ENCODE measurements at regions not wholly inside any gene's neighbourhood (a gene's known extent, or its start where the extent isn't known, plus 50 kb on each side); places are given as distances from the start of the nearest gene placed in this dataset.

DNA sequence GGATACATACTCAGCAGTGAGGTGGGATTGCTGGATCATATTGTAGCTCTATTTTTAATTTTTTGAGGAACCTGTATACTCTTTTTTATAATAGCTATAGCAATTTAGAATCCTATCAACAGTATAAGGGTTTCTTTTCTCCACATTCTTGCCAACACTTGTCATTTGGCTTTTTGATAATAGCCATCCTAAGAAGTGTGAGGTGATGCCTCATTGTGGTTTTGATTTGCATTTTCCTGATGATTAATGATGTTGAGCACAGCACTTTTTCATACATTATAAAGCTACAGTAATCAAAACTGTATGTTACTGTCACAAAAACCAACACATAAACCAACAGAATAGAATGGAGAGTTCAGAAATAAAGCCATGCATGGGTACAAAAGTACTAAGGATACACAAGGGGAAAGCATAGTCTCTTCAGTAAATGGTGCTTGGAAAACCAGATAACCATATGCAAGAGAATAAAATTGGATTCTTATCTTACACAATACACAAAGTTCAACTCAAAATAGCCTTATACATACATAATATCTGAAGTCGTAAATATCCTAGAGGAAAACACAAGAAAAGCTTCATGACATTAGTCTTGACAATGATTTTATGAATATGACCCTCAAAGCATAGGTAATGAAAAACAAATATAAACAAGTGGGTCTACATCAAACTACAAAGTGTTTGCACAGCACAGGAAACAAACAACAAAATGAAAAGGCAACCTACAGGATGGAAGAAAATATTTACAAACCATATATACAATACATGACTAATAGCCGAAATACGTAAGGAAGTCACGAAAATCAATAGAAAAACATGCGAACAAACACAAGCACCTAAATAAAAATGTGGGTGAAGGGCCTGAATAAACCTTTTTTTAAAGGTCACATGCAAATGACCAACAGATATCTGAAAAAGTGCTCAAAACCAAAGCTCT, 287.8 kb upstream of the DAB2 start:
- Histone ChIP-seq H3K27ac (ENCODE audit: low read depth in 2 of 2, low read length in 1 of 2) (no peak overlapping the region), H3K27me3 (ENCODE audit: control insufficient read depth in 1 of 2, insufficient read depth in 2 of 2, low read length in 2 of 2) (no peaks in the 10 kb centered on the region), H3K4me3 (ENCODE audit: low read depth in 1 of 2, low read length in 2 of 2) (no peak overlapping the region), H3K9me3 (ENCODE audit: control insufficient read depth in 2 of 2, insufficient read depth in 1 of 2, low read depth in 1 of 2, low read length in 1 of 2) (no peaks in the 10 kb centered on the region), H3K4me1 (ENCODE audit: control insufficient read depth in 2 of 2, insufficient read depth in 2 of 2, low read length in 1 of 2) (no peaks in the 10 kb centered on the region), H3K36me3 (ENCODE audit: control insufficient read depth in 2 of 2, insufficient read depth in 2 of 2, low read length in 1 of 2) (no peaks in the 10 kb centered on the region)
- 88 to 92% methylated on average over 5 of the region's 5 CpGs for WGBS, 2 donors

DNA sequence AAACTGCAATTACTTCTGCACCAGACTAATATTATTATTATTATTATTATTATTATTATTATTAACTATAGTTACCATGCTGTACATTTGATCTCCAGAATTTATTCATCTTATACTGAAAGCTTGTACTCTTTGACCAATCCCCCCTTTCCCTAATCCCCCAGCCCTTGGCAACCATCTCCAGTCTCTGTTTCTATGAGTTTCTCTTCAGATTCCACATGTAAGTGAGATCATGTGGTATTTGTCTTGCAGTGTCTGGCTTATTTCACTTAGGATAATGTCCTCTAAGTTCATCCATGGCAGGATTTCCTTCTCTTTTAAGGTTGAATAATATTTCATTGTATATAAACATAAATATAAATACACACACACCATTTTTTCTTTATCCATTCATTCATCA, 287.0 kb upstream of the DAB2 start:
- no peaks in the 10 kb centered on the region for H3K27me3 ChIP-seq (ENCODE audit: control insufficient read depth in 1 of 2, insufficient read depth in 2 of 2, low read length in 2 of 2)
- H3K9me3 ChIP-seq (ENCODE audit: control insufficient read depth in 2 of 2, insufficient read depth in 1 of 2, low read depth in 1 of 2, low read length in 1 of 2) = no peaks in the 10 kb centered on the region
- no peak overlapping the region for H3K27ac ChIP-seq (ENCODE audit: low read depth in 2 of 2, low read length in 1 of 2)
- no peaks in the 10 kb centered on the region for H3K36me3 ChIP-seq (ENCODE audit: control insufficient read depth in 2 of 2, insufficient read depth in 2 of 2, low read length in 1 of 2)
- H3K4me1 ChIP-seq (ENCODE audit: control insufficient read depth in 2 of 2, insufficient read depth in 2 of 2, low read length in 1 of 2) = no peaks in the 10 kb centered on the region
- H3K4me3 ChIP-seq (ENCODE audit: low read depth in 1 of 2, low read length in 2 of 2) = no peak overlapping the region

- Histone ChIP-seq H3K9me3 (ENCODE audit: control insufficient read depth in 2 of 2, insufficient read depth in 1 of 2, low read depth in 1 of 2, low read length in 1 of 2) (no peaks in the 10 kb centered on the region), H3K4me1 (ENCODE audit: control insufficient read depth in 2 of 2, insufficient read depth in 2 of 2, low read length in 1 of 2) (no peaks in the 10 kb centered on the region), H3K27me3 (ENCODE audit: control insufficient read depth in 1 of 2, insufficient read depth in 2 of 2, low read length in 2 of 2) (no peaks in the 10 kb centered on the region), H3K36me3 (ENCODE audit: control insufficient read depth in 2 of 2, insufficient read depth in 2 of 2, low read length in 1 of 2) (no peaks in the 10 kb centered on the region), H3K4me3 (ENCODE audit: low read depth in 1 of 2, low read length in 2 of 2) (no peak overlapping the region), H3K27ac (ENCODE audit: low read depth in 2 of 2, low read length in 1 of 2) (no peak overlapping the region)
- WGBS, 2 donors = 77 to 84% methylated on average over 4 of the region's 4 CpGs
Observed at GRCh38 chr5:39709032-39709431, 284.3 kb upstream of the DAB2 start.

GRCh38 chr5:39702928-39703327, 278.1 kb upstream of the DAB2 start:
- WGBS, 2 donors = 80 to 81% methylated on average over 3 of the region's 3 CpGs
- no peak overlapping the region for H3K4me3 ChIP-seq (ENCODE audit: low read depth in 1 of 2, low read length in 2 of 2)
- H3K4me1 ChIP-seq (ENCODE audit: control insufficient read depth in 2 of 2, insufficient read depth in 2 of 2, low read length in 1 of 2) = no peaks in the 10 kb centered on the region
- H3K27me3 ChIP-seq (ENCODE audit: control insufficient read depth in 1 of 2, insufficient read depth in 2 of 2, low read length in 2 of 2) = no peaks in the 10 kb centered on the region
- no peaks in the 10 kb centered on the region for H3K9me3 ChIP-seq (ENCODE audit: control insufficient read depth in 2 of 2, insufficient read depth in 1 of 2, low read depth in 1 of 2, low read length in 1 of 2)
- H3K27ac ChIP-seq (ENCODE audit: low read depth in 2 of 2, low read length in 1 of 2) = no peak overlapping the region
- H3K36me3 ChIP-seq (ENCODE audit: control insufficient read depth in 2 of 2, insufficient read depth in 2 of 2, low read length in 1 of 2) = no peaks in the 10 kb centered on the region

DNA sequence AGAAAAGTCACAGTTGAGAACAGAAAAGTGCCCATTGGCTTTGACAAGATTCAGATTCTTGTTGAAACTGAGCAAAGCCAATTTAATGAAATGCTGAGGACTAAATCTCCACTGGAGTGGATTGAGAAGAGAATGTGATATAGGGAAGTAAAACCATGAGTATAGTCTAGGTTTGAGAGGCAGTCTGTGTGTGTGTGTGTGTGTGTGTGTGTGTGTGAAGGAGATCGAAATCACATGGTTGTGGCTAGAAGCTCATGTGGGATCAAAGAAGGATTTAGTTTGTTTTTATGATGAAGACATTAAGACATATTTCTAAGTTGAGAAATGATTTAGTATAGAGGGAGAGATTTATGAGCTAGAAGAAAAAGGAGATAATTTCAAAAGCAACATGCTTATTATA, 275.7 kb upstream of the DAB2 start:
- H3K4me3 ChIP-seq (ENCODE audit: low read depth in 1 of 2, low read length in 2 of 2) = no peak overlapping the region
- H3K27ac ChIP-seq (ENCODE audit: low read depth in 2 of 2, low read length in 1 of 2) = no peak overlapping the region
- no peaks in the 10 kb centered on the region for H3K9me3 ChIP-seq (ENCODE audit: control insufficient read depth in 2 of 2, insufficient read depth in 1 of 2, low read depth in 1 of 2, low read length in 1 of 2)
- no peaks in the 10 kb centered on the region for H3K27me3 ChIP-seq (ENCODE audit: control insufficient read depth in 1 of 2, insufficient read depth in 2 of 2, low read length in 2 of 2)
- H3K4me1 ChIP-seq (ENCODE audit: control insufficient read depth in 2 of 2, insufficient read depth in 2 of 2, low read length in 1 of 2) = no peaks in the 10 kb centered on the region
- 20 to 65% methylated on average over 1 of the region's 1 CpG for WGBS, 2 donors
- H3K36me3 ChIP-seq (ENCODE audit: control insufficient read depth in 2 of 2, insufficient read depth in 2 of 2, low read length in 1 of 2) = no peaks in the 10 kb centered on the region

DNA sequence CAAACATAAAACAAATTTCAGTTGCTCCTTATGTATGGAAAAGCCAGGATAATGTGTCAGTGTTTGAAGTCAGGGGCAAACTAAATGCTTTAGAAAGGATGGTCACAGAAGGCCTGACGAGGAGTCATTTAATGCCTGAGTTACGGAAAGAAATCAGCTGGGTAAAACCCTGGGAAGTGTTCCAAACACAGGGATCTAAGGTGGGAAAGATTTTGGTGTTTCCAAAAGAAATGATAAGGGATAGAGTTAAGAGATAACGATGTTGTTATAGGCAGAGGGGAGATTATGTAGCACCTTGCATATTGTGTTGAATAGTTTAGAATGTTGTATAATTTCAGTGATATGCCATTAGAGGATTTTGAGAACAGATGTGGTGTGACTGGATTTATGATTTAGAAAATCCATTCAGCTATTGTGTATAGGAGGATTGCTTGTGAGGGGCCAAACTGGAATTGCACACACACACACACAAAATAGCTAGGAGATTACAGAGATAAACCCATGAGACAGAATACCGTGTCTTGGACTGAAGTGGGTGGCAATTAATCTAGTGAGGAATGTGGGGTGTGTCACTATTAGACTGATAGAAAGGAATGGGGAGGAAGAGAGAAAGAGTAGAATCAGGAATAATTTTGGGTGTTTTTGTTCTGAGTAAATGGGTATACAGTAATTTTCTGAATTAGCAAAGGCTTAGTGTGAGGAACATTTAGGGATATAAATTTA, 274.2 kb upstream of the DAB2 start:
- 64 to 73% methylated on average over 4 of the region's 4 CpGs for WGBS, 2 donors
- no peaks in the 10 kb centered on the region for H3K4me1 ChIP-seq (ENCODE audit: control insufficient read depth in 2 of 2, insufficient read depth in 2 of 2, low read length in 1 of 2)
- H3K27me3 ChIP-seq (ENCODE audit: control insufficient read depth in 1 of 2, insufficient read depth in 2 of 2, low read length in 2 of 2) = no peaks in the 10 kb centered on the region

GRCh38 chr5:39697881-39698280, 273.1 kb upstream of the DAB2 start:
- Histone ChIP-seq H3K27ac (ENCODE audit: low read depth in 2 of 2, low read length in 1 of 2) (no peak overlapping the region), H3K36me3 (ENCODE audit: control insufficient read depth in 2 of 2, insufficient read depth in 2 of 2, low read length in 1 of 2) (no peaks in the 10 kb centered on the region), H3K4me1 (ENCODE audit: control insufficient read depth in 2 of 2, insufficient read depth in 2 of 2, low read length in 1 of 2) (no peaks in the 10 kb centered on the region), H3K4me3 (ENCODE audit: low read depth in 1 of 2, low read length in 2 of 2) (no peak overlapping the region), H3K27me3 (ENCODE audit: control insufficient read depth in 1 of 2, insufficient read depth in 2 of 2, low read length in 2 of 2) (no peaks in the 10 kb centered on the region), H3K9me3 (ENCODE audit: control insufficient read depth in 2 of 2, insufficient read depth in 1 of 2, low read depth in 1 of 2, low read length in 1 of 2) (no peaks in the 10 kb centered on the region)

More for the DNA sequence above, 274.2 kb upstream of the DAB2 start:
- Histone ChIP-seq H3K4me3 (ENCODE audit: low read depth in 1 of 2, low read length in 2 of 2) (no peak overlapping the region), H3K9me3 (ENCODE audit: control insufficient read depth in 2 of 2, insufficient read depth in 1 of 2, low read depth in 1 of 2, low read length in 1 of 2) (no peaks in the 10 kb centered on the region), H3K27ac (ENCODE audit: low read depth in 2 of 2, low read length in 1 of 2) (no peak overlapping the region), H3K36me3 (ENCODE audit: control insufficient read depth in 2 of 2, insufficient read depth in 2 of 2, low read length in 1 of 2) (no peaks in the 10 kb centered on the region)

DNA sequence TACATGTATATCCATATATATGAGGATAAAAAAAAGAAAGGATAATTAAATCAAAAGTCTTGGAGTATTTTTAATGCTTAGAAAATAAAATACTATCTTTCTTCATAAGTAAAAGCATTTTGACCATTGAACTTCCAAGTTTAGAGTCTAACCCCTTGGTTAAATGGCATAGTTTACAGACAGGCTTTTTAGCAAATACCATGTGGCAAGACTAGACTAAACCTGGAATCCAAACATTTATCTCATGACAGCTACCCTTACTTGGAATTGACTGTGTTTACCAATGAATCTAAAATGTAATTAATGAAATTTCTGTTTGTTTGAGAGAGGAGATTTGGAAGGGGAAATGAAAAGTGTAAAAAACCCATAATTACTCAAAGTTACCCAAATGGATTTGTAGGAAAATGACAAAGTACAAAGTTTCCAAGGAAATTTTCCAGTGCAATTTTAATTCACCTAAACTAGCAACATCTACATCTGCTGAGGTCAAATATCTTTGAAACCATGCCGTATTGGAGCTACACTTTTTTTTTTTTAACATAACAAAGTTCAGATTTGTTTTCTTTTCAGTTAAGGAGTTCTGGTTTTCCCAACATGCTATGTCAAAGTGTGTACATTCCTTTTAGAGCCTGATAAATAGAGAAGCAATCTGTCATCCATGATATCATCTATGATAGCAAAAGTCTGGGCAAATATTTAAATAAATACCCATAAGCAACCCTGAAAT, 272.1 kb upstream of the DAB2 start:
- Histone ChIP-seq H3K4me1 (ENCODE audit: control insufficient read depth in 2 of 2, insufficient read depth in 2 of 2, low read length in 1 of 2) (no peaks in the 10 kb centered on the region), H3K27ac (ENCODE audit: low read depth in 2 of 2, low read length in 1 of 2) (no peak overlapping the region), H3K36me3 (ENCODE audit: control insufficient read depth in 2 of 2, insufficient read depth in 2 of 2, low read length in 1 of 2) (no peaks in the 10 kb centered on the region), H3K27me3 (ENCODE audit: control insufficient read depth in 1 of 2, insufficient read depth in 2 of 2, low read length in 2 of 2) (no peaks in the 10 kb centered on the region), H3K4me3 (ENCODE audit: low read depth in 1 of 2, low read length in 2 of 2) (no peak overlapping the region), H3K9me3 (ENCODE audit: control insufficient read depth in 2 of 2, insufficient read depth in 1 of 2, low read depth in 1 of 2, low read length in 1 of 2) (no peaks in the 10 kb centered on the region)
- WGBS, 2 donors = 33 to 39% methylated on average over 1 of the region's 1 CpG

GRCh38 chr5:39691993-39692392, 267.2 kb upstream of the DAB2 start:
- peaks cover 0 to 2% of the 10 kb centered on the region in 2 donors for H3K9me3 ChIP-seq (ENCODE audit: control insufficient read depth in 2 of 2, insufficient read depth in 1 of 2, low read depth in 1 of 2, low read length in 1 of 2)
- H3K27ac ChIP-seq (ENCODE audit: low read depth in 2 of 2, low read length in 1 of 2) = no peak overlapping the region
- H3K4me1 ChIP-seq (ENCODE audit: control insufficient read depth in 2 of 2, insufficient read depth in 2 of 2, low read length in 1 of 2) = no peaks in the 10 kb centered on the region
- H3K27me3 ChIP-seq (ENCODE audit: control insufficient read depth in 1 of 2, insufficient read depth in 2 of 2, low read length in 2 of 2) = no peaks in the 10 kb centered on the region
- WGBS, 2 donors = 72 to 73% methylated on average over 2 of the region's 2 CpGs
- no peaks in the 10 kb centered on the region for H3K36me3 ChIP-seq (ENCODE audit: control insufficient read depth in 2 of 2, insufficient read depth in 2 of 2, low read length in 1 of 2)
- H3K4me3 ChIP-seq (ENCODE audit: low read depth in 1 of 2, low read length in 2 of 2) = no peak overlapping the region

All from esophagus (tissue), 2 donors.